Esophagus squamous epithelium (tissue), 5 donors: ENCODE measurements at regions not wholly inside any gene's neighbourhood (a gene's known extent, or its start where the extent isn't known, plus 50 kb on each side); places are given as distances from the start of the nearest gene placed in this dataset.

Experiments
- DNase-seq: peaks from one replicate; lab custom pipeline; 2025; lab: John Stamatoyannopoulos, UW
- H3K27ac ChIP-seq, 4 donors: fragments of 200-600 bp; sonication (generic); one replicate each; pipeline ENCODE4 v1.5.1; 2016 to 2019; ENCODE audit warnings: mild to moderate bottlenecking in 1 of 4
- H3K27me3 ChIP-seq, 4 donors: fragments of 200-600 bp; sonication (generic); 1 replicate in 3 of 4; 2 replicates in 1 of 4; pipeline versions ENCODE4 v1.5.1 to v1.6.0; 2017 to 2021; ENCODE audit warnings: antibody characterized with exemption in 1 of 4
- H3K36me3 ChIP-seq, 3 donors: fragments of 200-600 bp; sonication (generic); one replicate each; pipeline ENCODE4 v1.5.1; 2016 to 2019
- H3K4me1 ChIP-seq, 3 donors: fragments of 200-600 bp; sonication (generic); one replicate each; pipeline ENCODE4 v1.5.1; 2017 to 2019
- H3K4me3 ChIP-seq, 4 donors: fragments of 200-600 bp; sonication (generic); 1 replicate in 3 of 4; 2 replicates in 1 of 4; pipeline ENCODE4 v1.5.1; 2016 to 2019; ENCODE audit warnings: mild to moderate bottlenecking in 2 of 4, moderate library complexity in 1 of 4
- H3K9me3 ChIP-seq, 3 donors: fragments of 200-600 bp; sonication (generic); one replicate each; pipeline ENCODE4 v1.5.1; 2016 to 2019
- POLR2A ChIP-seq, 4 donors: fragments of 450-650 bp; IDR thresholded peaks; one replicate each; pipeline ENCODE4 v1.6.1; 2017; ENCODE audit warnings: antibody characterized with exemption in 4 of 4, mild to moderate bottlenecking in 4 of 4, moderate library complexity in 3 of 4
- WGBS, 2 donors: methylation state at CpG; one replicate each; pipeline ENCODE4 v1.1.5; 2018; 5-methylcytosine and 5-hydroxymethylcytosine counted together
- intact Hi-C: fragments of 100-400 bp; cut with DNase I; formaldehyde crosslinking; loops from one replicate; pipeline ENCODE4 v1.15.0; 2022
- TF ChIP-seq, protein P1 (sequence below), 6 experiments: fragments of 450-650 bp in 4 of 6; fragments of 200-600 bp in 2 of 6; sonication (generic) in 2 of 6; IDR thresholded peaks; one replicate each; pipeline ENCODE4 v1.5.1; 2016 to 2019; ENCODE audit warnings: antibody characterized with exemption in 6 of 6, mild to moderate bottlenecking in 4 of 6, moderate library complexity in 4 of 6
- donor health status: DM: yes; HTN: yes; CAD: no.

DNA sequence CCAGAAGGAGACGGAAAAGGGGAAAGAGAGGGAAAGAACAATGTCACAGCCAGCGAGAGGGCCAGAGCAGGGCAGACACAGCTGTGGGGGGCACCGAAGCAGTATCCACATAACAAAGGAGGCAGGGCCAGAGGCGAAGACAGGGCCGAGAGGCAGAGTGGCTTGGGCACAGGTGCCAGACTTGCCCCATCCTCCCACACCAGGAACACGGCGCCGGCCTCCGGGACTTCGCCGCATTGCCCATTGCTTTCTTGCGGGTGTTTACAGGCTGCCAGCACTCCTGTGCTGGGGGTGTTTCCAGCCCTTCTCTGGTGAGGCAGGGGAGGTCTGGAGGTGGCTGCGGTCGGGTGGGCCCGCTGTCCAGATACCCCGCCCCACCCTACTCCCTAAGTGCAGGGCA is 78.0 kb downstream of the ENGASE start:
- TF ChIP-seq, protein P1, sequence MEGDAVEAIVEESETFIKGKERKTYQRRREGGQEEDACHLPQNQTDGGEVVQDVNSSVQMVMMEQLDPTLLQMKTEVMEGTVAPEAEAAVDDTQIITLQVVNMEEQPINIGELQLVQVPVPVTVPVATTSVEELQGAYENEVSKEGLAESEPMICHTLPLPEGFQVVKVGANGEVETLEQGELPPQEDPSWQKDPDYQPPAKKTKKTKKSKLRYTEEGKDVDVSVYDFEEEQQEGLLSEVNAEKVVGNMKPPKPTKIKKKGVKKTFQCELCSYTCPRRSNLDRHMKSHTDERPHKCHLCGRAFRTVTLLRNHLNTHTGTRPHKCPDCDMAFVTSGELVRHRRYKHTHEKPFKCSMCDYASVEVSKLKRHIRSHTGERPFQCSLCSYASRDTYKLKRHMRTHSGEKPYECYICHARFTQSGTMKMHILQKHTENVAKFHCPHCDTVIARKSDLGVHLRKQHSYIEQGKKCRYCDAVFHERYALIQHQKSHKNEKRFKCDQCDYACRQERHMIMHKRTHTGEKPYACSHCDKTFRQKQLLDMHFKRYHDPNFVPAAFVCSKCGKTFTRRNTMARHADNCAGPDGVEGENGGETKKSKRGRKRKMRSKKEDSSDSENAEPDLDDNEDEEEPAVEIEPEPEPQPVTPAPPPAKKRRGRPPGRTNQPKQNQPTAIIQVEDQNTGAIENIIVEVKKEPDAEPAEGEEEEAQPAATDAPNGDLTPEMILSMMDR (IDR thresholded peaks at IDR 0.05): no peak
- TF ChIP-seq POLR2A (IDR thresholded peaks at IDR 0.05): no peak
- no peak for DNase-seq
- no peaks in the 10 kb centered on the region for H3K9me3 ChIP-seq
- H3K27ac ChIP-seq: no peak overlapping the region
- intact Hi-C loops: no loop called here
- no peaks in the 10 kb centered on the region for H3K36me3 ChIP-seq
- 37 to 51% methylated on average over 12 to 14 of the region's 16 CpGs for WGBS, 2 donors
- H3K4me3 ChIP-seq: no peak overlapping the region
- no peaks in the 10 kb centered on the region for H3K4me1 ChIP-seq
- H3K27me3 ChIP-seq: peaks cover 0 to 76% (median 0%) of the 10 kb centered on the region in 4 donors

DNA sequence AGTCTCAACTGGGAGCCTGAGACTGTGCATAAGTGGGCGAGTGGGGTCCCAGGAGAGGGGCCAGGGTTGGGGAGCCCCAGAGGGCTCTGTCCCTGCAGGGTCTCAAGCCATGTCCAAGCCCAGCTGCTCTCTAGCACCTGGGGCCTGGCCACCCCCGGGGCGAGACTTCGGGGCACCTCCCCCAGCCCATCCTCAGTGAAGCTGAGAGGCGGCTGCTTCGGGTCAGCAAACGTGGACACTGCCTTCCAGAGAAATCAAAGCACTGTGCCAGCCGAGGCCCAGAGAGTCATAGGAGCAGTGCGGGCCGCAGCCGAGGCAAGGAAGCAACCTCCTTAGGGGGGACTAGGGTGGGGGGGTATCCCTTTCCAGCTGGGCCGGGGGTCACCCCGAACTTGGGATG is 77.5 kb downstream of the ENGASE start:
- peaks cover 0 to 74% (median 0%) of the 10 kb centered on the region in 4 donors for H3K27me3 ChIP-seq
- WGBS, 2 donors: 20 to 33% methylated on average over 1 to 4 of the region's 13 CpGs
- intact Hi-C loops: no loop called here

DNA sequence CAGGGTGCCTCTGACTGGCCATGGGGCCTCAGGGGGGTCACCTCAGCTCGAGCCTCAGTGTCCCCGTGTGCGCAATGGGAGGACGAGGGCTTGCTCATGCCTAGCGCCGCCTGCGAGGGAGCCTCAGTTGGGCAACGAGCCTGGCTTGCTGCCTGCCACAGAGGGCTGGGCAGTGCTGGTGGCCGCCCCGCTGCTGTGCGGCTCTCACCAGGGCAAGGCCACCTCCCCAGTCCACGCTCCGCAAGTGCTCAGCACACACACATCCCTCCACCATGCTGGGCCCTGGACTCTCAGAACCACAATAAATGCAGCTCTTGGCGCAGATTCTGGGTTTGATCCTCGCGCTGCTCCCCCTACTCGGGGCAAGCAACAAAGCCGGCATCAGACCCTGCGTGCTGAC is 76.2 kb downstream of the ENGASE start:
- no peak for DNase-seq
- no peaks in the 10 kb centered on the region for H3K9me3 ChIP-seq
- no peak overlapping the region for H3K27ac ChIP-seq
- H3K4me3 ChIP-seq: no peak overlapping the region
- no peak for TF ChIP-seq POLR2A (IDR thresholded peaks at IDR 0.05)
- TF ChIP-seq, protein P1 (IDR thresholded peaks at IDR 0.05): no peak
- intact Hi-C loops: no loop called here
- 71% methylated on average over 13 of the region's 19 CpGs; no CpG with 5 or more reads in 1 of the 2 donors for WGBS, 2 donors
- H3K36me3 ChIP-seq: no peaks in the 10 kb centered on the region
- H3K4me1 ChIP-seq: no peaks in the 10 kb centered on the region
- H3K27me3 ChIP-seq: peaks cover 0 to 66% (median 0%) of the 10 kb centered on the region in 4 donors

More for the DNA sequence above, 77.5 kb downstream of the ENGASE start:
- DNase-seq: no peak
- TF ChIP-seq POLR2A (IDR thresholded peaks at IDR 0.05): no peak
- TF ChIP-seq, protein P1 (IDR thresholded peaks at IDR 0.05): no peak
- Histone ChIP-seq H3K9me3 (no peaks in the 10 kb centered on the region), H3K4me3 (no peak overlapping the region), H3K36me3 (no peaks in the 10 kb centered on the region), H3K27ac (no peak overlapping the region), H3K4me1 (no peaks in the 10 kb centered on the region)

DNA sequence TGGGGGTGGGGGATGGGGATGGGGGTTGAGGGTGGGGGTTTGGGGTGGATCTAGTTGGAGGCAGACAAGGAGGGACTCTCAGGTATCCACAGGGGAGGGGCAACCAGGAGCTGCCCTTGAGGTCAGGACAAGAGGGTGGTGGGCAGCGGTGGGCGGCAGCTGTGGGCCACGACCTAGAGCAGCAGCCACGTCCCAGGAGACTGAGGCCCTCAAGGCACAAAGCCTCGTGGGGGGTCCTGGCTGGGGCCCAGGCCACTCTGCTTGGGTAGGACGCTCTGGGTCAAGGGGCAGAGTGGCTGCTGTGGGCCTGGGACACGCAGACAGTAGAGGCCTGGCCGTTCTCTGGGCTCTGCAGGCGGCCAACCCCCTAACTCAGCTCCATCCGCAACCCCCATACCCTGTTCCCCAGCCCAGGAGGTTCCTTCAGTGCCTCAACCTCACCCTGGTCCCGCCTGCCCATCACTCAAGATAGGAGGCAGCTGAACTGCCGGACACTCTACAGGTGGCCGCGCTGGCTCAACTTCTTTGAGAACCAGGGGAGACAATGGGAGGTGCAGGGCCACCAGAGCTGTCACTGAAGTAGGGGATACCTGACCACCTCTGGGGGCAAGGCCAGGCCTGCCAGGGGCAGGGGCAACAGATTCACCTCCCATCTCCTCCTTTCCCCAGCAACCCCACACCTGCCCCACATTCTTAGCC is 75.6 kb downstream of the ENGASE start:
- intact Hi-C loops: no loop called here
- no peak for DNase-seq
- H3K4me1 ChIP-seq: no peaks in the 10 kb centered on the region
- H3K4me3 ChIP-seq: no peak overlapping the region
- H3K27ac ChIP-seq: no peak overlapping the region
- H3K27me3 ChIP-seq: peaks cover 0 to 66% (median 0%) of the 10 kb centered on the region in 4 donors
- TF ChIP-seq, protein P1 (IDR thresholded peaks at IDR 0.05): no peak
- TF ChIP-seq POLR2A (IDR thresholded peaks at IDR 0.05): no peak
- WGBS, 2 donors: 34 to 50% methylated on average over 4 to 7 of the region's 14 CpGs
- no peaks in the 10 kb centered on the region for H3K9me3 ChIP-seq
- no peaks in the 10 kb centered on the region for H3K36me3 ChIP-seq

DNA sequence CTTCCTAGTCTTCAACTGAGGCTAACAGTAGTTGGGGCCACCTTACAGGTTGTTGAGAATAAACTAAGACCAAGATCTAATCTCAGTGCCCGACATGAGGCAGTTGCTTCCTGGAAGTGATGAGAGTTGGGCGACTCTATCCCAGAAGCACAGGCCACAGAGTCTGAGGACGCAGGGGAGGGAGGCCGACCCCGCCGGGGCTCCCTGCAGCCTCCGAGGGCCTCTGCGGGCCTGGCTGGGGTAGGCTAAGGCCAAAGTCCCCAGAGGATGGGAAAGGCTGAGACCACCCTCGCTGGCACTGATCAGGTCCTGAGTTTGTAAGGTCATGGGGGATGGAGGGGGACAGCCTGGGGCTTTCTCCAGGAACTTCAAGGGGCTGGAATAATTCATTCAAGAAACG is 74.0 kb downstream of the ENGASE start:
- no peak overlapping the region for H3K27ac ChIP-seq
- intact Hi-C loops: no loop called here
- no peaks in the 10 kb centered on the region for H3K36me3 ChIP-seq
- H3K4me3 ChIP-seq: no peak overlapping the region
- H3K4me1 ChIP-seq: no peaks in the 10 kb centered on the region
- 56% methylated on average over 2 of the region's 10 CpGs; no CpG with 5 or more reads in 1 of the 2 donors for WGBS, 2 donors
- no peak for TF ChIP-seq POLR2A (IDR thresholded peaks at IDR 0.05)
- TF ChIP-seq, protein P1 (IDR thresholded peaks at IDR 0.05): no peak
- no peak for DNase-seq
- peaks cover 0 to 65% (median 0%) of the 10 kb centered on the region in 4 donors for H3K27me3 ChIP-seq
- no peaks in the 10 kb centered on the region for H3K9me3 ChIP-seq
